Body of pancreas (tissue), 4 donors: ENCODE measurements at regions not wholly inside any gene's neighbourhood (a gene's known extent, or its start where the extent isn't known, plus 50 kb on each side); places are given as distances from the start of the nearest gene placed in this dataset.

Source experiments
- POLR2A ChIP-seq, 3 donors: fragments of 450-650 bp; IDR thresholded peaks; one replicate each; pipeline ENCODE4 v1.6.1; 2016; ENCODE audit warnings: antibody characterized with exemption in 3 of 3, mild to moderate bottlenecking in 2 of 3
- TF ChIP-seq, protein P1 (sequence below), 7 experiments: fragments of 450-650 bp in 4 of 7; fragments of 200-600 bp in 3 of 7; sonication (generic) in 3 of 7; IDR thresholded peaks; one replicate each; pipeline ENCODE4 v1.5.1; 2016 to 2019; ENCODE audit warnings: antibody characterized with exemption in 7 of 7

DNA sequence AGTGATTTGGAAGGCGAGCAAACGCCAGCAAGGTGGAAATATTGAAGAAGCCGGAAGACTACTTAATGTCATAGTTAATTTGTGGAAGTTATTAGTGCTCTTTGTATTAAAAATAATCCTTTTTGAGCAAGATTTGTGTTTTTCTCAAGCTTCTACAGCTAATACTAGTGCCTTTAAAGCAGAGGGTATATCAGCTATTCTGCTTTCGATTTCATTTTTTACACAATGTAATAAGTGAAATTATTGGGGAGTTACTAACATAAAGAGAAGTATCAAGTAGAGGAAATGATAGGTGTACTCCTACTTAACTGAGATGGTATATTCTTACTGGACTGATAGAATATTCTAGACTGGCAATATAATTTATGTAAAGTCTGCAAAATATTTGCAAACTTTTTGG, 392.4 kb upstream of the DCN start:
- TF ChIP-seq, protein P1, sequence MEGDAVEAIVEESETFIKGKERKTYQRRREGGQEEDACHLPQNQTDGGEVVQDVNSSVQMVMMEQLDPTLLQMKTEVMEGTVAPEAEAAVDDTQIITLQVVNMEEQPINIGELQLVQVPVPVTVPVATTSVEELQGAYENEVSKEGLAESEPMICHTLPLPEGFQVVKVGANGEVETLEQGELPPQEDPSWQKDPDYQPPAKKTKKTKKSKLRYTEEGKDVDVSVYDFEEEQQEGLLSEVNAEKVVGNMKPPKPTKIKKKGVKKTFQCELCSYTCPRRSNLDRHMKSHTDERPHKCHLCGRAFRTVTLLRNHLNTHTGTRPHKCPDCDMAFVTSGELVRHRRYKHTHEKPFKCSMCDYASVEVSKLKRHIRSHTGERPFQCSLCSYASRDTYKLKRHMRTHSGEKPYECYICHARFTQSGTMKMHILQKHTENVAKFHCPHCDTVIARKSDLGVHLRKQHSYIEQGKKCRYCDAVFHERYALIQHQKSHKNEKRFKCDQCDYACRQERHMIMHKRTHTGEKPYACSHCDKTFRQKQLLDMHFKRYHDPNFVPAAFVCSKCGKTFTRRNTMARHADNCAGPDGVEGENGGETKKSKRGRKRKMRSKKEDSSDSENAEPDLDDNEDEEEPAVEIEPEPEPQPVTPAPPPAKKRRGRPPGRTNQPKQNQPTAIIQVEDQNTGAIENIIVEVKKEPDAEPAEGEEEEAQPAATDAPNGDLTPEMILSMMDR (IDR thresholded peaks at IDR 0.05) = no peak
- no peak for TF ChIP-seq POLR2A (IDR thresholded peaks at IDR 0.05)
